NCI-H69 (cell line): ENCODE measurements at regions not wholly inside any gene's neighbourhood (a gene's known extent, or its start where the extent isn't known, plus 50 kb on each side); places are given as distances from the start of the nearest gene placed in this dataset.

ENCODE experiments used
- DNase-seq: peaks from one replicate; lab custom pipeline; 2025; lab: John Stamatoyannopoulos, UW

GRCh38 chr20:57768519-57768918, 58.7 kb upstream of the PMEPA1 start:
- DNase-seq: no peak

GRCh38 chr20:57767441-57767840, 57.6 kb upstream of the PMEPA1 start:
- DNase-seq: no peak

- no peak for DNase-seq
These were observed 53.4 kb upstream of the PMEPA1 start for GRCh38 chr20:57763235-57763595.

- DNase-seq: no peak
These were observed 52.9 kb upstream of the PMEPA1 start for GRCh38 chr20:57762531-57763234.

- no peak for DNase-seq
These were observed 51.6 kb upstream of the PMEPA1 start for GRCh38 chr20:57761413-57761734.

- no peak for DNase-seq
These were observed 51.0 kb upstream of the PMEPA1 start for GRCh38 chr20:57760698-57761412.

- DNase-seq: no peak
These were observed 49.9 kb upstream of the PMEPA1 start for GRCh38 chr20:57759724-57760123.
